Neural crest cell (in vitro differentiated cells): ENCODE measurements at regions not wholly inside any gene's neighbourhood (a gene's known extent, or its start where the extent isn't known, plus 50 kb on each side); places are given as distances from the start of the nearest gene placed in this dataset.
A peak's percentile ranks its signal among the peaks of the same experiment; 100 is the strongest.
"Not testable (repeated sequence)": the region's sequence is repeated elsewhere in the genome, so short reads cannot be mapped to it uniquely, and the experiment has no call there.

Source experiments
- DNase-seq: peaks from one replicate; pipeline ENCODE4 v3.0.0; 2021; ENCODE audit warnings: low read depth, mixed read lengths, low spot score
- H3K27ac Mint-ChIP-seq: one replicate; pipeline ENCODE4 v1.8.0; 2021; ENCODE audit warnings: mild to moderate bottlenecking, mixed read lengths; ENCODE audit not compliant: unreplicated experiment
- H3K27me3 Mint-ChIP-seq: 2 replicates; pipeline ENCODE4 v1.8.0; 2021; ENCODE audit warnings: low read depth, mild to moderate bottlenecking, mixed read lengths
- H3K36me3 Mint-ChIP-seq: 2 replicates; pipeline ENCODE4 v1.8.0; 2021; ENCODE audit warnings: low read depth, mild to moderate bottlenecking, mixed read lengths
- H3K4me1 Mint-ChIP-seq: 2 replicates; pipeline ENCODE4 v1.8.0; 2021; ENCODE audit warnings: mixed read lengths
- H3K4me3 Mint-ChIP-seq: one replicate; pipeline ENCODE4 v1.8.0; 2021; ENCODE audit warnings: mild to moderate bottlenecking, mixed read lengths
- H3K9me3 Mint-ChIP-seq: 2 replicates; pipeline ENCODE4 v1.8.0; 2021; ENCODE audit warnings: mixed read lengths
- CTCF ChIP-seq: fragments of 200-600 bp; sonication (generic); conservative IDR thresholded peaks from 2 replicates; pipeline ENCODE4 v1.5.0; 2021; ENCODE audit warnings: antibody characterized with exemption, mild to moderate bottlenecking

DNA sequence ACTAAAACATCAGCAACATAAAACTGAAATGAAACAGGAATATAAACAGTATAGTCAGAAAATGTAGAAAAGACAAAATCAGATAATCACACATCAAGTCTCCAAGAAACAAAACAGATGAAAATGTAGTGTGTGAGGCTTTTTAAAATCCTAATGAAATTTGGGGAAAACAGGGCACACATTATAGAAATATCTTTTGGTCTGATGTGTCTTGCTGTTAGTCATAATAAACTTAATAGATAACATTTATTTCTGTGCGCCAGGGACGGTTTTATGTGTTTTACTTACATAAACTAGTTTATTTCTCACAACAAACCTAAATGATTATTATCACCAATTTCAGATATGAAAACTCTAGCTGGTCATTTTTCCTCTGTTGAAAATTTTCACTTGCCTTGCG, 293.9 kb upstream of the GATB start:
- Mint-ChIP-seq H3K4me1 (no peaks in the 10 kb centered on the region), H3K27ac (no peak overlapping the region), H3K4me3 (no peak overlapping the region), H3K36me3 (peaks cover 3% of the 10 kb centered on the region), H3K27me3 (peaks cover 14% of the 10 kb centered on the region), H3K9me3 (peaks cover 12% of the 10 kb centered on the region)
- DNase-seq: no peak
- no peak for TF ChIP-seq CTCF

DNA sequence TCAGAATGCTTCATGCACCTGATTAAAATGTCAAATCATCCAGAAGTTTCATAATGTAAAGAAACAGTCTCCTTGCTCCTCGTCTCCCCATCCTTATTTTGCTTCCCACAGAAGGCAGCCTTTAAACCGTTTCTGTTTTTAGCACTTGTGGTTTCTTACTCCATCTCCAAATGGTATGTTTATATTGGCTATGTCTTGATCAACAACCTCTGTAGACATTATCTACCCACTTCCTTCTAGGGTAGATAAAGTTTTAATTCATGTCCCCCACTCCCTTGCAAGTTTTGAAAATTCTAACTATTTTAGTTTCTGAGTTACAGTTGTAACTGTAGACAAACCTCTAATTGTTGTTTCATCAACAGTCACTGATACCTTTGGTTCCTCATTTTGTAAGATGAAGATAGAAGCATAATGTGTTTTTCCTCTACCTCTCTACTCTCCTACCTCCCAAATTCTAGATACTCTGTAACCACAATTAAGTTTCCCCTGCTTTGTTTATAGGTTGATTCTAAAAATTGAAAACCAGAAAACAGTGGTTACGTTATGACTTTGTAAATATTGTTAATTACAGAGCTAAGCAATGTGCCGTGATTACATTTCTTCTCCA, 291.7 kb upstream of the GATB start:
- Mint-ChIP-seq H3K27me3 (peaks cover 28% of the 10 kb centered on the region), H3K9me3 (peaks cover 9% of the 10 kb centered on the region), H3K4me1 (no peaks in the 10 kb centered on the region), H3K27ac (no peak overlapping the region), H3K4me3 (no peak overlapping the region), H3K36me3 (no peaks in the 10 kb centered on the region)
- no peak for TF ChIP-seq CTCF
- DNase-seq: no peak

DNA sequence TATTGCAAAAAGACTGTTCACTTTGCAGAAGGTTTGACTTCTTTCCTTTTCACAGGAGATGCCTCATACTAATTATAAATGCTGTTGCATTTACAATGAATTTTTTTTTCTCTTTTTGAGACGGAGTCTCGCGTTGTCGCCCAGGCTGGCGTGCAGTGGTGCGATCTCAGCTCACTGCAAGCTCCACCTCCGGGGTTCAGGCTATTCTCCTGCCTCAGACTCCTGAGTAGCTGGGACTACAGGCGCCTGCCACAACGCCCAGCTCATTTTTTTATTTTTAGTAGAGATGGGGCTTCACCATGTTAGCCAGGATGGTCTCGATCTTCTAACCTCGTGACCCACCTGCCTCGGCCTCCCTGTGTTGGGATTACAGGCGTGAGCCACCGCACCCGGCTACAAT, 290.5 kb upstream of the GATB start:
- H3K27me3 Mint-ChIP-seq: peaks cover 39% of the 10 kb centered on the region
- not testable (repeated sequence) for H3K36me3 Mint-ChIP-seq, H3K4me3 Mint-ChIP-seq, H3K9me3 Mint-ChIP-seq, H3K27ac Mint-ChIP-seq, H3K4me1 Mint-ChIP-seq, DNase-seq

GRCh38 chr4:152050106-152050505, 289.3 kb upstream of the GATB start:
- no peaks in the 10 kb centered on the region for H3K36me3 Mint-ChIP-seq
- DNase-seq: no peak
- peaks cover 4% of the 10 kb centered on the region for H3K4me1 Mint-ChIP-seq
- no peak overlapping the region for H3K27ac Mint-ChIP-seq
- no peaks in the 10 kb centered on the region for H3K9me3 Mint-ChIP-seq
- TF ChIP-seq CTCF: no peak
- peaks cover 50% of the 10 kb centered on the region for H3K27me3 Mint-ChIP-seq
- H3K4me3 Mint-ChIP-seq: no peak overlapping the region

DNA sequence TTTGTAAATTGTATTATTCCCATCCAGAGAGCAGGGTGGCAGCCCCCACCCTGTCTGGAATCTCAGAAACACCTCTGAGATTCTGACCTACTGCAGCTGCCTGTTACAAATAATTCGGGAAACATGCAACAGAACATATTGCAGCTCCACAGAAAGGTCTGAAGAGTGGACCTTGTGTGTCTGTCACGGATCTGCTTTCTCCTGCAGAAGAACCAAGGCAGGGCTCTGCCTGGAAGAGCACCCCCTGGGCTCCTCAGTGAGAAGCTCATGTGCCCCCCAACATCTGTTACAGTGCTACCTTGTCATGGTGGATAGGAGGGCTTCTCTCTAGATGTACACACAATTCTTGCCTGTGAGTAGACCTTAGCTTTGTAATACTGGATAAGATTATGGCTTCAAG, 286.6 kb upstream of the GATB start:
- peaks cover 4% of the 10 kb centered on the region for H3K4me1 Mint-ChIP-seq
- H3K4me3 Mint-ChIP-seq: no peak overlapping the region
- H3K27ac Mint-ChIP-seq: no peak overlapping the region
- no peaks in the 10 kb centered on the region for H3K36me3 Mint-ChIP-seq
- DNase-seq: no peak
- TF ChIP-seq CTCF: no peak
- H3K27me3 Mint-ChIP-seq: peaks cover 64% of the 10 kb centered on the region
- H3K9me3 Mint-ChIP-seq: peaks cover 7% of the 10 kb centered on the region

GRCh38 chr4:152045807-152046571, 285.2 kb upstream of the GATB start:
- peak; percentile 47 for DNase-seq
- TF ChIP-seq CTCF: peak; percentile 75
- H3K27me3 Mint-ChIP-seq: peaks cover 63% of the 10 kb centered on the region
- H3K36me3 Mint-ChIP-seq: no peaks in the 10 kb centered on the region
- no peak overlapping the region for H3K4me3 Mint-ChIP-seq
- H3K4me1 Mint-ChIP-seq: peaks cover 4% of the 10 kb centered on the region
- H3K9me3 Mint-ChIP-seq: peaks cover 7% of the 10 kb centered on the region
- no peak overlapping the region for H3K27ac Mint-ChIP-seq
